Upper lobe of left lung (tissue), 4 donors: ENCODE measurements at regions not wholly inside any gene's neighbourhood (a gene's known extent, or its start where the extent isn't known, plus 50 kb on each side); places are given as distances from the start of the nearest gene placed in this dataset.

ENCODE experiments used
- EP300 ChIP-seq, 4 donors: sonication (generic); formaldehyde crosslinking; IDR thresholded peaks; one replicate each; pipeline ENCODE4 v1.5.1; 2017; ENCODE audit warnings: antibody characterized with exemption in 4 of 4, control low read depth in 2 of 4
- POLR2A ChIP-seq, 4 donors: fragments of 450-650 bp; IDR thresholded peaks; one replicate each; pipeline ENCODE4 v1.5.1; 2016 to 2017; ENCODE audit warnings: antibody characterized with exemption in 4 of 4, mild to moderate bottlenecking in 2 of 4
- TF ChIP-seq, protein P1 (sequence below), 6 experiments: fragments of 450-650 bp in 4 of 6; fragments of 200-600 bp in 2 of 6; sonication (generic) in 2 of 6; IDR thresholded peaks; one replicate each; pipeline ENCODE4 v1.5.1; 2016 to 2019; ENCODE audit warnings: antibody characterized with exemption in 6 of 6

DNA sequence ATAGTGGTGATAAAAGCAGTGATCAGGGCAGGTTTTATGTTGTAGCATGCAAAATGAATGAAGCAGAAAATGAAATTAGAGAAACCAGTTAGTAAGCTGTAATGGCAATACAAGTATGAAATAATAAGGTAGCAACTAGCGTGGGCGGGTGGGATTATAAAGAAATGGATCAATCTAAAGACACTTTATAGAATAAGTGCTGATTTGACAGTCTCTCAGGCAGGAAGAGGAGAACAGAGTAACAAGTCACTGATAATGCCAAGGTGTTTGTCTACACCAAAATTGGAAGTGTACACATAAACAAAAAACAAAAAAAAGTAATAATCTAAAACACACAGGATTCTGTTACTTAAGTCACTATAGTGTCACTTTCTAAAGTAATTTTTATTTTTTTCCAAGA, 51.0 kb upstream of the PCBP1 start:
- TF ChIP-seq EP300 (IDR thresholded peaks at IDR 0.05) (no peak), POLR2A (IDR thresholded peaks at IDR 0.05) (no peak)
- TF ChIP-seq, protein P1, sequence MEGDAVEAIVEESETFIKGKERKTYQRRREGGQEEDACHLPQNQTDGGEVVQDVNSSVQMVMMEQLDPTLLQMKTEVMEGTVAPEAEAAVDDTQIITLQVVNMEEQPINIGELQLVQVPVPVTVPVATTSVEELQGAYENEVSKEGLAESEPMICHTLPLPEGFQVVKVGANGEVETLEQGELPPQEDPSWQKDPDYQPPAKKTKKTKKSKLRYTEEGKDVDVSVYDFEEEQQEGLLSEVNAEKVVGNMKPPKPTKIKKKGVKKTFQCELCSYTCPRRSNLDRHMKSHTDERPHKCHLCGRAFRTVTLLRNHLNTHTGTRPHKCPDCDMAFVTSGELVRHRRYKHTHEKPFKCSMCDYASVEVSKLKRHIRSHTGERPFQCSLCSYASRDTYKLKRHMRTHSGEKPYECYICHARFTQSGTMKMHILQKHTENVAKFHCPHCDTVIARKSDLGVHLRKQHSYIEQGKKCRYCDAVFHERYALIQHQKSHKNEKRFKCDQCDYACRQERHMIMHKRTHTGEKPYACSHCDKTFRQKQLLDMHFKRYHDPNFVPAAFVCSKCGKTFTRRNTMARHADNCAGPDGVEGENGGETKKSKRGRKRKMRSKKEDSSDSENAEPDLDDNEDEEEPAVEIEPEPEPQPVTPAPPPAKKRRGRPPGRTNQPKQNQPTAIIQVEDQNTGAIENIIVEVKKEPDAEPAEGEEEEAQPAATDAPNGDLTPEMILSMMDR (IDR thresholded peaks at IDR 0.05), result no peak
